ENCODE measurements at regions not wholly inside any gene's neighbourhood (a gene's known extent, or its start where the extent isn't known, plus 50 kb on each side); places are given as distances from the start of the nearest gene placed in this dataset.

DNA sequence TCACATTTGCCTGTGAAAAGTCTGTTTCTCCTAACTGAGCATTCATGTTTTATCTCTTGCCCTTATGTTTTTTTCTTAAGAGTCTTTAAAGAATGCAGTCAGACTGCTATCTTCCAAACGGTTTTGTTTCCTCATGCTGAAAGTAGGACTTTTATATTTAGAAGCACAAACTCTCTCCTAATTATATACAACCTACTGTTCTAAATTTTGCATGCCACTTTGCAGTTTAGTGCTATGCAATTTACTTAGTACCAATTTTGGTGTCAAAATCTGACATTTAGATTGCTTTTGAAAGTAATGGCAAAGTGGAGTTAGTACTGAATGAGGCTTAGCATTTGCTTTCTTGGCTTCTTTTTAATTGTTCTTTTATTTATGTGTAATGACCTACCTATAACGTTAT is 55.1 kb upstream of the PCDH20 start:
- TF ChIP-seq, protein P1, sequence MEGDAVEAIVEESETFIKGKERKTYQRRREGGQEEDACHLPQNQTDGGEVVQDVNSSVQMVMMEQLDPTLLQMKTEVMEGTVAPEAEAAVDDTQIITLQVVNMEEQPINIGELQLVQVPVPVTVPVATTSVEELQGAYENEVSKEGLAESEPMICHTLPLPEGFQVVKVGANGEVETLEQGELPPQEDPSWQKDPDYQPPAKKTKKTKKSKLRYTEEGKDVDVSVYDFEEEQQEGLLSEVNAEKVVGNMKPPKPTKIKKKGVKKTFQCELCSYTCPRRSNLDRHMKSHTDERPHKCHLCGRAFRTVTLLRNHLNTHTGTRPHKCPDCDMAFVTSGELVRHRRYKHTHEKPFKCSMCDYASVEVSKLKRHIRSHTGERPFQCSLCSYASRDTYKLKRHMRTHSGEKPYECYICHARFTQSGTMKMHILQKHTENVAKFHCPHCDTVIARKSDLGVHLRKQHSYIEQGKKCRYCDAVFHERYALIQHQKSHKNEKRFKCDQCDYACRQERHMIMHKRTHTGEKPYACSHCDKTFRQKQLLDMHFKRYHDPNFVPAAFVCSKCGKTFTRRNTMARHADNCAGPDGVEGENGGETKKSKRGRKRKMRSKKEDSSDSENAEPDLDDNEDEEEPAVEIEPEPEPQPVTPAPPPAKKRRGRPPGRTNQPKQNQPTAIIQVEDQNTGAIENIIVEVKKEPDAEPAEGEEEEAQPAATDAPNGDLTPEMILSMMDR (IDR thresholded peaks at IDR 0.05): no peak
- TF ChIP-seq POLR2A (IDR thresholded peaks at IDR 0.05) (no peak), EP300 (IDR thresholded peaks at IDR 0.05) (no peak)

Measured in ovary (tissue), 3 donors.